ENCODE measurements at regions not wholly inside any gene's neighbourhood (a gene's known extent, or its start where the extent isn't known, plus 50 kb on each side); places are given as distances from the start of the nearest gene placed in this dataset.
"Not testable (repeated sequence)": the region's sequence is repeated elsewhere in the genome, so short reads cannot be mapped to it uniquely, and the experiment has no call there.

GRCh38 chrX:112190646-112191045 lies 108.1 kb upstream of the TRPC5 start:
- Histone ChIP-seq H3K27ac (ENCODE audit: low read depth, low read length, poor library complexity, severe bottlenecking) (no peak overlapping the region), H3K4me1 (ENCODE audit: insufficient read depth, low read length, severe bottlenecking) (no peaks in the 10 kb centered on the region), H3K27me3 (ENCODE audit: insufficient read depth, low read length) (no peaks in the 10 kb centered on the region), H3K36me3 (ENCODE audit: insufficient read depth, low read length) (no peaks in the 10 kb centered on the region), H3K79me2 (ENCODE audit: insufficient read depth, low read length) (no peaks in the 10 kb centered on the region), H3K9me3 (ENCODE audit: low read length) (no peaks in the 10 kb centered on the region), H3K4me2 (ENCODE audit: low read length) (no peak overlapping the region), H3F3A (ENCODE audit: insufficient read depth, low read length) (no peaks in the 10 kb centered on the region), H3K4me3 (ENCODE audit: low read depth, low read length, poor library complexity, severe bottlenecking) (no peak overlapping the region), H3K9me2 (ENCODE audit: low read depth, low read length) (no peaks in the 10 kb centered on the region), H4K20me1 (ENCODE audit: insufficient read depth, low read length) (no peaks in the 10 kb centered on the region), H2AFZ (ENCODE audit: low read length) (no peak overlapping the region), H3K9ac (ENCODE audit: low read length) (no peak overlapping the region)
- TF ChIP-seq CTCF (IDR thresholded peaks at IDR 0.05; ENCODE audit: low read length), result no peak
- no peak for TF ChIP-seq EZH2 (IDR thresholded peaks at IDR 0.05; ENCODE audit: borderline replicate concordance, low read length)

GRCh38 chrX:112181361-112181760 lies 98.8 kb upstream of the TRPC5 start:
- not testable (repeated sequence) for H3K4me3 ChIP-seq (ENCODE audit: low read depth, low read length, poor library complexity, severe bottlenecking); H3K27ac ChIP-seq (ENCODE audit: low read depth, low read length, poor library complexity, severe bottlenecking); H3F3A ChIP-seq (ENCODE audit: insufficient read depth, low read length); H3K4me1 ChIP-seq (ENCODE audit: insufficient read depth, low read length, severe bottlenecking); H4K20me1 ChIP-seq (ENCODE audit: insufficient read depth, low read length); H3K79me2 ChIP-seq (ENCODE audit: insufficient read depth, low read length); H3K4me2 ChIP-seq (ENCODE audit: low read length); H3K36me3 ChIP-seq (ENCODE audit: insufficient read depth, low read length); H3K9me3 ChIP-seq (ENCODE audit: low read length); H3K27me3 ChIP-seq (ENCODE audit: insufficient read depth, low read length); H2AFZ ChIP-seq (ENCODE audit: low read length); H3K9ac ChIP-seq (ENCODE audit: low read length); H3K9me2 ChIP-seq (ENCODE audit: low read depth, low read length)

GRCh38 chrX:112164420-112164819 lies 81.8 kb upstream of the TRPC5 start:
- Histone ChIP-seq H3K4me1 (ENCODE audit: insufficient read depth, low read length, severe bottlenecking) (no peaks in the 10 kb centered on the region), H3F3A (ENCODE audit: insufficient read depth, low read length) (no peaks in the 10 kb centered on the region), H2AFZ (ENCODE audit: low read length) (no peak overlapping the region), H3K36me3 (ENCODE audit: insufficient read depth, low read length) (no peaks in the 10 kb centered on the region), H3K27me3 (ENCODE audit: insufficient read depth, low read length) (no peaks in the 10 kb centered on the region), H3K79me2 (ENCODE audit: insufficient read depth, low read length) (no peaks in the 10 kb centered on the region), H3K9ac (ENCODE audit: low read length) (no peak overlapping the region), H3K9me2 (ENCODE audit: low read depth, low read length) (no peaks in the 10 kb centered on the region), H4K20me1 (ENCODE audit: insufficient read depth, low read length) (no peaks in the 10 kb centered on the region), H3K4me2 (ENCODE audit: low read length) (no peak overlapping the region), H3K9me3 (ENCODE audit: low read length) (no peaks in the 10 kb centered on the region), H3K27ac (ENCODE audit: low read depth, low read length, poor library complexity, severe bottlenecking) (no peak overlapping the region), H3K4me3 (ENCODE audit: low read depth, low read length, poor library complexity, severe bottlenecking) (no peak overlapping the region)
- no peak for TF ChIP-seq CTCF (IDR thresholded peaks at IDR 0.05; ENCODE audit: low read length)
- TF ChIP-seq EZH2 (IDR thresholded peaks at IDR 0.05; ENCODE audit: borderline replicate concordance, low read length), result no peak

- H3K36me3 ChIP-seq (ENCODE audit: insufficient read depth, low read length), result no peaks in the 10 kb centered on the region
- H3K4me3 ChIP-seq (ENCODE audit: low read depth, low read length, poor library complexity, severe bottlenecking), result no peak overlapping the region
- no peak overlapping the region for H2AFZ ChIP-seq (ENCODE audit: low read length)
- no peaks in the 10 kb centered on the region for H3K79me2 ChIP-seq (ENCODE audit: insufficient read depth, low read length)
- H3F3A ChIP-seq (ENCODE audit: insufficient read depth, low read length), result no peaks in the 10 kb centered on the region
- no peaks in the 10 kb centered on the region for H3K9me2 ChIP-seq (ENCODE audit: low read depth, low read length)
- H3K27ac ChIP-seq (ENCODE audit: low read depth, low read length, poor library complexity, severe bottlenecking), result no peak overlapping the region
- H3K9ac ChIP-seq (ENCODE audit: low read length), result no peak overlapping the region
- no peaks in the 10 kb centered on the region for H3K4me1 ChIP-seq (ENCODE audit: insufficient read depth, low read length, severe bottlenecking)
- no peaks in the 10 kb centered on the region for H4K20me1 ChIP-seq (ENCODE audit: insufficient read depth, low read length)
- H3K9me3 ChIP-seq (ENCODE audit: low read length), result no peaks in the 10 kb centered on the region
- no peak for TF ChIP-seq EZH2 (IDR thresholded peaks at IDR 0.05; ENCODE audit: borderline replicate concordance, low read length)
- TF ChIP-seq CTCF (IDR thresholded peaks at IDR 0.05; ENCODE audit: low read length), result no peak
- H3K27me3 ChIP-seq (ENCODE audit: insufficient read depth, low read length), result no peaks in the 10 kb centered on the region
- no peak overlapping the region for H3K4me2 ChIP-seq (ENCODE audit: low read length)
These were observed 81.3 kb upstream of the TRPC5 start for GRCh38 chrX:112163906-112164305.

All from OCI-LY1 (cell line).